GM23338 (cell line): ENCODE measurements at regions not wholly inside any gene's neighbourhood (a gene's known extent, or its start where the extent isn't known, plus 50 kb on each side); places are given as distances from the start of the nearest gene placed in this dataset.

Experiments
- ATAC-seq: fragments of 200-7000 bp; cut with Tn5 transposase; 3 replicates; pipeline ENCODE4 v1.9.1; 2020
- DNase-seq: peaks from one replicate; pipeline ENCODE4 v3.0.0-alpha.2; 2015; ENCODE audit warnings: low spot score
- H2AFZ ChIP-seq: fragments of 200-600 bp; sonication (generic); 2 replicates; pipeline ENCODE4 v1.8.0; 2016; ENCODE audit warnings: antibody characterized with exemption, mild to moderate bottlenecking, moderate library complexity
- H3F3A ChIP-seq: fragments of 200-600 bp; sonication (generic); replicated peaks from 2 replicates; pipeline ENCODE4 v1.8.0; 2017; ENCODE audit warnings: antibody characterized with exemption, mixed run types, low read depth
- H3K27ac ChIP-seq: fragments of 200-600 bp; sonication (generic); 2 replicates; pipeline ENCODE4 v1.6.1; 2016; ENCODE audit warnings: low read depth
- H3K27me3 ChIP-seq: fragments of 200-600 bp; sonication (generic); 2 replicates; pipeline ENCODE4 v1.8.0; 2016; ENCODE audit warnings: mild to moderate bottlenecking, mixed run types, moderate library complexity; ENCODE audit not compliant: insufficient read depth
- H3K36me3 ChIP-seq: fragments of 200-600 bp; sonication (generic); 2 replicates; pipeline ENCODE4 v1.8.0; 2016; ENCODE audit warnings: mild to moderate bottlenecking; ENCODE audit not compliant: insufficient read depth
- H3K4me1 ChIP-seq: fragments of 200-600 bp; sonication (generic); 2 replicates; pipeline ENCODE4 v1.8.0; 2016; ENCODE audit warnings: mild to moderate bottlenecking, moderate library complexity; ENCODE audit not compliant: insufficient read depth
- H3K4me2 ChIP-seq: fragments of 200-600 bp; sonication (generic); 2 replicates; pipeline ENCODE4 v1.7.1; 2017; ENCODE audit warnings: mixed run types
- H3K4me3 ChIP-seq: fragments of 200-600 bp; sonication (generic); 2 replicates; pipeline ENCODE4 v1.6.1; 2016; ENCODE audit warnings: mixed run types
- H3K79me2 ChIP-seq: fragments of 200-600 bp; sonication (generic); replicated peaks from 2 replicates; pipeline ENCODE4 v1.8.0; 2017; ENCODE audit warnings: mild to moderate bottlenecking; ENCODE audit not compliant: insufficient read depth
- H3K9me2 ChIP-seq: fragments of 200-600 bp; sonication (generic); 2 replicates; pipeline ENCODE4 v1.8.0; 2017; ENCODE audit not compliant: insufficient read depth
- H4K20me1 ChIP-seq: fragments of 200-600 bp; sonication (generic); replicated peaks from 2 replicates; pipeline ENCODE4 v1.8.0; 2017; ENCODE audit warnings: mild to moderate bottlenecking; ENCODE audit not compliant: insufficient read depth
- H3K27ac Mint-ChIP-seq: 2 replicates; pipeline ENCODE4 v1.8.0; 2020; ENCODE audit warnings: inconsistent platforms, mild to moderate bottlenecking, moderate library complexity, mixed read lengths
- H3K27me3 Mint-ChIP-seq: 3 replicates; pipeline ENCODE4 v1.8.0; 2022; ENCODE audit warnings: low read depth, mild to moderate bottlenecking, moderate library complexity, mixed read lengths, inconsistent platforms; ENCODE audit not compliant: insufficient read depth, poor library complexity
- H3K36me3 Mint-ChIP-seq: 3 replicates; pipeline ENCODE4 v1.8.0; 2021; ENCODE audit warnings: low read depth, mild to moderate bottlenecking, inconsistent platforms, moderate library complexity, mixed read lengths
- H3K4me1 Mint-ChIP-seq: 3 replicates; pipeline ENCODE4 v1.8.0; 2020; ENCODE audit warnings: mild to moderate bottlenecking, inconsistent platforms, mixed read lengths
- H3K4me3 Mint-ChIP-seq: 3 replicates; pipeline ENCODE4 v1.8.0; 2021; ENCODE audit warnings: moderate library complexity, mild to moderate bottlenecking, inconsistent platforms, mixed read lengths
- H3K9me3 Mint-ChIP-seq: 3 replicates; pipeline ENCODE4 v1.8.0; 2020; ENCODE audit warnings: moderate library complexity, mild to moderate bottlenecking, inconsistent platforms, mixed read lengths
- CREB1 ChIP-seq: fragments of 250-450 bp; sonication (Bioruptor Pico); IDR thresholded peaks from 2 replicates; pipeline ENCODE4 v1.5.0; 2020; ENCODE audit warnings: low read depth, mild to moderate bottlenecking, moderate library complexity
- CTCF ChIP-seq, 2 experiments: fragments of 200-600 bp in 1 of 2; sonication (generic) in 1 of 2; conservative IDR thresholded peaks; 2 replicates each; pipeline versions ENCODE4 v1.5.1 to v1.6.1; 2016 to 2017; ENCODE audit warnings: antibody characterized with exemption in 2 of 2, low read depth in 2 of 2, mild to moderate bottlenecking in 2 of 2, moderate library complexity in 1 of 2
- ETS1 ChIP-seq: IDR thresholded peaks from 2 replicates; pipeline ENCODE4 v1.6.1; 2016; ENCODE audit warnings: antibody characterized with exemption
- EZH2 ChIP-seq: fragments of 200-600 bp; sonication (generic); IDR thresholded peaks from one replicate; pipeline ENCODE4 v1.8.0; 2017; ENCODE audit warnings: antibody characterized with exemption, mild to moderate bottlenecking, low read depth; ENCODE audit not compliant: unreplicated experiment
- EZH2phosphoT487 ChIP-seq: fragments of 200-600 bp; sonication (generic); IDR thresholded peaks from one replicate; pipeline ENCODE4 v1.8.1; 2018; ENCODE audit warnings: antibody characterized with exemption; ENCODE audit not compliant: unreplicated experiment
- JUNB ChIP-seq: IDR thresholded peaks from one replicate; pipeline ENCODE4 v1.6.1; 2016; ENCODE audit warnings: antibody characterized with exemption; ENCODE audit not compliant: unreplicated experiment
- NANOG ChIP-seq: IDR thresholded peaks from 2 replicates; pipeline ENCODE4 v1.6.1; 2016; ENCODE audit warnings: antibody characterized with exemption, borderline replicate concordance
- POLR2AphosphoS5 ChIP-seq: IDR thresholded peaks from 2 replicates; pipeline ENCODE4 v1.6.1; 2016; ENCODE audit warnings: antibody characterized with exemption, low read depth
- REST ChIP-seq: IDR thresholded peaks from one replicate; pipeline ENCODE4 v1.6.1; 2018; ENCODE audit warnings: antibody characterized with exemption; ENCODE audit not compliant: unreplicated experiment
- STAT1 ChIP-seq: IDR thresholded peaks from one replicate; pipeline ENCODE4 v1.6.1; 2016; ENCODE audit warnings: antibody characterized with exemption; ENCODE audit not compliant: unreplicated experiment
- ZNF114 ChIP-seq: fragments of 250-450 bp; sonication (Bioruptor Pico); IDR thresholded peaks from 2 replicates; pipeline ENCODE4 v1.5.0; 2020; ENCODE audit warnings: mild to moderate bottlenecking, moderate library complexity
- ZNF331 ChIP-seq: fragments of 250-450 bp; sonication (Bioruptor Pico); IDR thresholded peaks from 2 replicates; pipeline ENCODE4 v1.5.0; 2020; ENCODE audit warnings: low read depth, mild to moderate bottlenecking, moderate library complexity
- ZNF462 ChIP-seq: fragments of 250-450 bp; sonication (Bioruptor Pico); IDR thresholded peaks from 2 replicates; pipeline ENCODE4 v1.5.0; 2020; ENCODE audit warnings: mild to moderate bottlenecking, moderate library complexity

GRCh38 chr13:99119656-99120055 lies 81.0 kb upstream of the UBAC2 start:
- no peak overlapping the region for H2AFZ ChIP-seq
- peaks cover 9% of the 10 kb centered on the region; the same call in 2 of the 3 replicates for H3K9me3 Mint-ChIP-seq
- ATAC-seq: no peak

More at GRCh38 chr13:99119656-99120055, 81.0 kb upstream of the UBAC2 start:
- Mint-ChIP-seq H3K4me3 (no peak overlapping the region), H3K4me1 (peaks cover 30% of the 10 kb centered on the region), H3K36me3 (peaks cover 7% of the 10 kb centered on the region; the same call in 2 of the 3 replicates), H3K27me3 (peaks cover 3% of the 10 kb centered on the region), H3K27ac (no peak overlapping the region)
- Histone ChIP-seq H3F3A (no peaks in the 10 kb centered on the region), H4K20me1 (no peaks in the 10 kb centered on the region), H3K4me2 (0 out of 2 replicates have a peak overlapping the region, but pooled peaks have one; percentile 1), H3K4me1 (peaks cover 34% of the 10 kb centered on the region), H3K4me3 (no peak overlapping the region), H3K9me2 (no peaks in the 10 kb centered on the region), H3K27ac (no peak overlapping the region), H3K79me2 (no peaks in the 10 kb centered on the region), H3K27me3 (peaks cover 36% of the 10 kb centered on the region), H3K36me3 (no peaks in the 10 kb centered on the region)
- TF ChIP-seq POLR2AphosphoS5 (no peak), REST (no peak), ETS1 (no peak), ZNF331 (CRISPR knock-in tag) (no peak), CTCF (conservative IDR thresholded peaks at IDR 0.05; ENCODE audit: low read depth in 2 of 2) (no peak), CREB1 (no peak), JUNB (no peak), EZH2phosphoT487 (no peak), NANOG (no peak), ZNF114 (no peak), STAT1 (no peak), EZH2 (no peak), ZNF462 (no peak)
- no peak for DNase-seq
